Naive thymus-derived CD8-positive, alpha-beta T cell (primary cell): ENCODE measurements at regions not wholly inside any gene's neighbourhood (a gene's known extent, or its start where the extent isn't known, plus 50 kb on each side); places are given as distances from the start of the nearest gene placed in this dataset.

Experiments
- ATAC-seq, 2 donors: fragments of 150-1000 bp; cut with Tn5 transposase in 1 of 2; sonication (Bioruptor Pico), chemical (Tn5 transposase) in 1 of 2; 1 replicate in 1 of 2; 2 replicates in 1 of 2; pipeline ENCODE4 v1.10.0; 2021; ENCODE audit warnings: mild to moderate bottlenecking in 2 of 2, moderate library complexity in 2 of 2
- POLR2A ChIA-PET: fragments of 350-600 bp; sonication (Branson Sonifier 250); formaldehyde crosslinking; loops from one replicate; lab custom pipeline; 2021; ENCODE audit warnings: antibody characterized with exemption; lab: Charles Lee
- DNase-seq, 10 donors: peaks; one replicate each; pipeline versions ENCODE4 v3.0.0 to v3.0.0-alpha.2; 2020 to 2022
- H3K27ac Mint-ChIP-seq, 10 donors: one replicate each; pipeline ENCODE4 v1.8.0; 2020 to 2022; ENCODE audit warnings: mild to moderate bottlenecking in 10 of 10, mixed read lengths in 10 of 10, moderate library complexity in 4 of 10, inconsistent platforms in 1 of 10
- H3K27me3 Mint-ChIP-seq, 5 donors: one replicate each; pipeline ENCODE4 v1.8.0; 2021 to 2022; ENCODE audit warnings: mixed read lengths in 5 of 5
- H3K36me3 Mint-ChIP-seq, 3 donors: one replicate each; pipeline ENCODE4 v1.8.0; 2020 to 2022; ENCODE audit warnings: mixed read lengths in 3 of 3, mild to moderate bottlenecking in 2 of 3, inconsistent platforms in 1 of 3
- H3K4me1 Mint-ChIP-seq, 4 donors: one replicate each; pipeline ENCODE4 v1.8.0; 2021 to 2022; ENCODE audit warnings: mixed read lengths in 4 of 4
- H3K4me3 Mint-ChIP-seq, 10 donors: one replicate each; pipeline ENCODE4 v1.8.0; 2020 to 2022; ENCODE audit warnings: mild to moderate bottlenecking in 10 of 10, mixed read lengths in 10 of 10, moderate library complexity in 6 of 10, inconsistent platforms in 1 of 10
- H3K9me3 Mint-ChIP-seq, 9 donors: one replicate each; pipeline ENCODE4 v1.8.0; 2020 to 2022; ENCODE audit warnings: mixed read lengths in 9 of 9, mild to moderate bottlenecking in 3 of 9, inconsistent platforms in 1 of 9, moderate library complexity in 1 of 9

- H3K4me3 Mint-ChIP-seq: no peak overlapping the region
- DNase-seq (no peak), ATAC-seq (no peak)
- H3K9me3 Mint-ChIP-seq: peaks cover 2 to 19% (median 14%) of the 10 kb centered on the region in 9 donors
- H3K4me1 Mint-ChIP-seq: no peaks in the 10 kb centered on the region
- peaks cover 0 to 13% (median 0%) of the 10 kb centered on the region in 3 donors for H3K36me3 Mint-ChIP-seq
- no peak overlapping the region for H3K27ac Mint-ChIP-seq
- POLR2A ChIA-PET: no interaction called here
- peaks cover 2 to 7% (median 6%) of the 10 kb centered on the region in 5 donors for H3K27me3 Mint-ChIP-seq
Measured at GRCh38 chr2:191476901-191477300, 201.0 kb upstream of the NABP1 start.

GRCh38 chr2:191478799-191479679 is 198.9 kb upstream of the NABP1 start:
- ATAC-seq (no peak), DNase-seq (no peak)
- Mint-ChIP-seq H3K4me1 (no peaks in the 10 kb centered on the region), H3K27ac (no peak overlapping the region), H3K36me3 (peaks cover 0 to 34% (median 0%) of the 10 kb centered on the region in 3 donors), H3K4me3 (no peak overlapping the region), H3K9me3 (peaks cover 6 to 40% (median 19%) of the 10 kb centered on the region in 9 donors), H3K27me3 (peaks cover 2 to 9% (median 6%) of the 10 kb centered on the region in 5 donors)
- POLR2A ChIA-PET: no interaction called here

GRCh38 chr2:191479680-191480023 is 198.3 kb upstream of the NABP1 start:
- Mint-ChIP-seq H3K4me1 (no peaks in the 10 kb centered on the region), H3K4me3 (no peak overlapping the region), H3K27me3 (peaks cover 2 to 9% (median 6%) of the 10 kb centered on the region in 5 donors), H3K27ac (no peak overlapping the region), H3K36me3 (peaks cover 0 to 39% (median 0%) of the 10 kb centered on the region in 3 donors), H3K9me3 (peaks cover 6 to 46% (median 19%) of the 10 kb centered on the region in 9 donors)
- DNase-seq: no peak
- ATAC-seq: no peak
- POLR2A ChIA-PET: no interaction called here

- Mint-ChIP-seq H3K27me3 (peaks cover 3 to 19% (median 6%) of the 10 kb centered on the region in 5 donors), H3K27ac (no peak overlapping the region), H3K9me3 (peaks cover 6 to 48% (median 19%) of the 10 kb centered on the region in 9 donors)
Measured at GRCh38 chr2:191481305-191482070, 196.4 kb upstream of the NABP1 start.

GRCh38 chr2:191483117-191483516 is 194.8 kb upstream of the NABP1 start:
- POLR2A ChIA-PET: no interaction called here
- Mint-ChIP-seq H3K4me3 (no peak overlapping the region), H3K27ac (no peak overlapping the region), H3K4me1 (no peaks in the 10 kb centered on the region), H3K9me3 (peaks cover 6 to 48% (median 19%) of the 10 kb centered on the region in 9 donors), H3K27me3 (peaks cover 3 to 20% (median 6%) of the 10 kb centered on the region in 5 donors), H3K36me3 (peaks cover 0 to 39% (median 0%) of the 10 kb centered on the region in 3 donors)
- DNase-seq: no peak
- no peak for ATAC-seq

More at GRCh38 chr2:191481305-191482070, 196.4 kb upstream of the NABP1 start:
- DNase-seq (no peak), ATAC-seq (no peak)
- H3K4me1 Mint-ChIP-seq: no peaks in the 10 kb centered on the region
- H3K36me3 Mint-ChIP-seq: peaks cover 0 to 39% (median 0%) of the 10 kb centered on the region in 3 donors
- H3K4me3 Mint-ChIP-seq: no peak overlapping the region
- POLR2A ChIA-PET: no interaction called here

- H3K36me3 Mint-ChIP-seq: peaks cover 0 to 27% (median 0%) of the 10 kb centered on the region in 3 donors
- H3K9me3 Mint-ChIP-seq: peaks cover 5 to 31% (median 15%) of the 10 kb centered on the region in 9 donors
- DNase-seq (no peak), ATAC-seq (no peak)
- no peaks in the 10 kb centered on the region for H3K4me1 Mint-ChIP-seq
- no peak overlapping the region for H3K4me3 Mint-ChIP-seq
- POLR2A ChIA-PET: no interaction called here
- no peak overlapping the region for H3K27ac Mint-ChIP-seq
- peaks cover 0 to 24% (median 1%) of the 10 kb centered on the region in 5 donors for H3K27me3 Mint-ChIP-seq
Measured at GRCh38 chr2:191486584-191487320, 191.2 kb upstream of the NABP1 start.

GRCh38 chr2:191488135-191488534 is 189.8 kb upstream of the NABP1 start:
- H3K27me3 Mint-ChIP-seq: peaks cover 0 to 19% (median under 1%) of the 10 kb centered on the region in 5 donors
- DNase-seq (no peak), ATAC-seq (no peak)
- H3K4me1 Mint-ChIP-seq: no peaks in the 10 kb centered on the region
- POLR2A ChIA-PET: no interaction called here
- no peak overlapping the region for H3K27ac Mint-ChIP-seq
- peaks cover 0 to 17% (median 7%) of the 10 kb centered on the region in 9 donors for H3K9me3 Mint-ChIP-seq
- H3K36me3 Mint-ChIP-seq: peaks cover 0 to 14% (median 0%) of the 10 kb centered on the region in 3 donors
- H3K4me3 Mint-ChIP-seq: no peak overlapping the region

- Mint-ChIP-seq H3K27me3 (peaks cover 1 to 23% (median 3%) of the 10 kb centered on the region in 5 donors), H3K36me3 (peaks cover 0 to 3% (median 0%) of the 10 kb centered on the region in 3 donors), H3K9me3 (peaks cover 0 to 7% (median 0%) of the 10 kb centered on the region in 9 donors), H3K4me1 (no peaks in the 10 kb centered on the region), H3K4me3 (no peak overlapping the region), H3K27ac (no peak overlapping the region)
- ATAC-seq (no peak), DNase-seq (no peak)
- POLR2A ChIA-PET: no interaction called here
Measured at GRCh38 chr2:191489177-191489576, 188.8 kb upstream of the NABP1 start.

GRCh38 chr2:191496838-191497237 is 181.1 kb upstream of the NABP1 start:
- ATAC-seq (no peak), DNase-seq (no peak)
- Mint-ChIP-seq H3K9me3 (no peaks in the 10 kb centered on the region), H3K27me3 (peaks cover 4 to 20% (median 8%) of the 10 kb centered on the region in 5 donors), H3K4me3 (no peak overlapping the region), H3K4me1 (peaks cover 0 to 5% (median 0%) of the 10 kb centered on the region in 4 donors), H3K27ac (no peak overlapping the region), H3K36me3 (no peaks in the 10 kb centered on the region)
- POLR2A ChIA-PET: interaction anchor here (0.7 kb wide), 1 partner anchor 495 kb away, joined by 3 read pairs; no protein-coding TSS in a partner anchor

- no peaks in the 10 kb centered on the region for H3K36me3 Mint-ChIP-seq
- no peak overlapping the region for H3K27ac Mint-ChIP-seq
- no peaks in the 10 kb centered on the region for H3K9me3 Mint-ChIP-seq
- POLR2A ChIA-PET: interaction anchor here (0.7 kb wide), 1 partner anchor 494 kb away, joined by 3 read pairs; no protein-coding TSS in a partner anchor
- no peak overlapping the region for H3K4me3 Mint-ChIP-seq
- peaks cover 5 to 20% (median 8%) of the 10 kb centered on the region in 5 donors for H3K27me3 Mint-ChIP-seq
- DNase-seq: no peak
- peaks cover 0 to 5% (median 0%) of the 10 kb centered on the region in 4 donors for H3K4me1 Mint-ChIP-seq
- no peak for ATAC-seq
Measured at GRCh38 chr2:191497822-191498221, 180.1 kb upstream of the NABP1 start.

GRCh38 chr2:191499050-191499449 is 178.9 kb upstream of the NABP1 start:
- H3K27me3 Mint-ChIP-seq: peaks cover 3 to 22% (median 7%) of the 10 kb centered on the region in 5 donors
- POLR2A ChIA-PET: no interaction called here
- H3K4me1 Mint-ChIP-seq: peaks cover 0 to 5% (median 0%) of the 10 kb centered on the region in 4 donors
- no peaks in the 10 kb centered on the region for H3K36me3 Mint-ChIP-seq
- ATAC-seq (no peak), DNase-seq (no peak)
- H3K4me3 Mint-ChIP-seq: no peak overlapping the region
- H3K27ac Mint-ChIP-seq: no peak overlapping the region
- no peaks in the 10 kb centered on the region for H3K9me3 Mint-ChIP-seq

GRCh38 chr2:191499874-191500565 is 177.9 kb upstream of the NABP1 start:
- POLR2A ChIA-PET: no interaction called here
- no peak overlapping the region for H3K27ac Mint-ChIP-seq

More at GRCh38 chr2:191499874-191500565, 177.9 kb upstream of the NABP1 start:
- DNase-seq (no peak), ATAC-seq (no peak)
- H3K4me3 Mint-ChIP-seq: no peak overlapping the region
- peaks cover 0 to 17% (median 3%) of the 10 kb centered on the region in 5 donors for H3K27me3 Mint-ChIP-seq
- H3K36me3 Mint-ChIP-seq: no peaks in the 10 kb centered on the region
- peaks cover 0 to under 1% (median 0%) of the 10 kb centered on the region in 9 donors for H3K9me3 Mint-ChIP-seq
- peaks cover 0 to 3% (median 0%) of the 10 kb centered on the region in 4 donors for H3K4me1 Mint-ChIP-seq
